ENCODE measurements at regions not wholly inside any gene's neighbourhood (a gene's known extent, or its start where the extent isn't known, plus 50 kb on each side); places are given as distances from the start of the nearest gene placed in this dataset.
A peak's percentile ranks its signal among the peaks of the same experiment; 100 is the strongest.

DNA sequence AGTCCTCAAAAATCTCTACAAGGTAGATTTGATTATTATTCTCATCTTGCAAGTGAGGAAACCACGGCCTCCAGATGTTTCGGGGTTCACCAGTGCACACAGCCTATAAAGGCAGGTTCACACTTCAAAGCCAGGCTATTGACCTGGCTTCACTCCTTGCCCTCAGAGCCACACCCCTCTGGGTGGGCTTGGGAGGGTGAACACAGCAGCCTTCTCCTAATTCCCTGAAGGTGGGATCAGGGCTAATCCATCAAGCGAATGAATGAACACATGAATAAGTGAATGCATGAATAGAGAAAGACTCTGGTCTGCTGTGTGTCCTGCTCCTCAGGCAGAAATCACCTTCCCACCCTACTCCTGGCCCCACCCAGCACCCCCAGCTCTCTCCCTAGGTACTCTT lies 139.0 kb downstream of the CYLD start (continued):
- no peak for TF ChIP-seq HMGXB4 (CRISPR knock-in tag; IDR thresholded peaks at IDR 0.05)
- no peak for TF ChIP-seq JAZF1 (CRISPR knock-in tag; IDR thresholded peaks at IDR 0.05)
- TF ChIP-seq, protein P1, sequence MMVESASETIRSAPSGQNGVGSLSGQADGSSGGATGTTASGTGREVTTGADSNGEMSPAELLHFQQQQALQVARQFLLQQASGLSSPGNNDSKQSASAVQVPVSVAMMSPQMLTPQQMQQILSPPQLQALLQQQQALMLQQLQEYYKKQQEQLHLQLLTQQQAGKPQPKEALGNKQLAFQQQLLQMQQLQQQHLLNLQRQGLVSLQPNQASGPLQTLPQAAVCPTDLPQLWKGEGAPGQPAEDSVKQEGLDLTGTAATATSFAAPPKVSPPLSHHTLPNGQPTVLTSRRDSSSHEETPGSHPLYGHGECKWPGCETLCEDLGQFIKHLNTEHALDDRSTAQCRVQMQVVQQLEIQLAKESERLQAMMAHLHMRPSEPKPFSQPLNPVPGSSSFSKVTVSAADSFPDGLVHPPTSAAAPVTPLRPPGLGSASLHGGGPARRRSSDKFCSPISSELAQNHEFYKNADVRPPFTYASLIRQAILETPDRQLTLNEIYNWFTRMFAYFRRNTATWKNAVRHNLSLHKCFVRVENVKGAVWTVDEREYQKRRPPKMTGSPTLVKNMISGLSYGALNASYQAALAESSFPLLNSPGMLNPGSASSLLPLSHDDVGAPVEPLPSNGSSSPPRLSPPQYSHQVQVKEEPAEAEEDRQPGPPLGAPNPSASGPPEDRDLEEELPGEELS (CRISPR knock-in tag; IDR thresholded peaks at IDR 0.05) = no peak
- no peak for TF ChIP-seq ZNF423 (CRISPR knock-in tag; IDR thresholded peaks at IDR 0.05)
- no peak for TF ChIP-seq ETV6 (CRISPR knock-in tag; IDR thresholded peaks at IDR 0.05)
- TF ChIP-seq OVOL2 (CRISPR knock-in tag; IDR thresholded peaks at IDR 0.05; ENCODE audit: borderline replicate concordance) = no peak
- TF ChIP-seq ZNF219 (CRISPR knock-in tag; IDR thresholded peaks at IDR 0.05; ENCODE audit: borderline replicate concordance) = no peak
- TF ChIP-seq KAT7 (CRISPR knock-in tag; IDR thresholded peaks at IDR 0.05; ENCODE audit: borderline replicate concordance) = no peak
- no peak for TF ChIP-seq HMGA2 (CRISPR knock-in tag; IDR thresholded peaks at IDR 0.05)
- TF ChIP-seq GTF2I (CRISPR knock-in tag; conservative IDR thresholded peaks at IDR 0.05) = no peak
- TF ChIP-seq IRF2 (CRISPR knock-in tag; IDR thresholded peaks at IDR 0.05; ENCODE audit: borderline replicate concordance, low read depth) = no peak
- TF ChIP-seq ZBTB43 (CRISPR knock-in tag; IDR thresholded peaks at IDR 0.05) = no peak

GRCh38 chr16:50879873-50880695 lies 138.2 kb downstream of the CYLD start:
- peak; percentile 86 for ATAC-seq
- Mint-ChIP-seq H3K36me3 (no peaks in the 10 kb centered on the region), H3K27ac (no peak overlapping the region), H3K27me3 (ENCODE audit: low read depth) (peaks cover 4% of the 10 kb centered on the region; the same call in 1 of the 2 replicates), H3K4me3 (peak overlapping the region; percentile 66), H3K4me1 (peaks cover 19% of the 10 kb centered on the region), H3K9me3 (no peaks in the 10 kb centered on the region; the same call in 1 of the 2 replicates)
- POLR2A ChIA-PET = no interaction called here
- DNase-seq (ENCODE audit: low spot score) = peak; percentile 72
- CTCF ChIA-PET = interaction anchor here (0.6 to 1.6 kb wide), 7 partner anchors 14 to 253 kb away, joined by 3 to 23 read pairs (median 3); no protein-coding TSS in a partner anchor
- TF ChIP-seq ZNF219 (CRISPR knock-in tag; IDR thresholded peaks at IDR 0.05; ENCODE audit: borderline replicate concordance) (no peak), ZNF671 (CRISPR knock-in tag; IDR thresholded peaks at IDR 0.05) (no peak), E2F4 (CRISPR knock-in tag; IDR thresholded peaks at IDR 0.05; ENCODE audit: borderline replicate concordance, low read depth) (no peak), IRF1 (CRISPR knock-in tag; IDR thresholded peaks at IDR 0.05) (no peak), JUN (CRISPR knock-in tag; IDR thresholded peaks at IDR 0.05) (no peak), FOXK1 (CRISPR knock-in tag; IDR thresholded peaks at IDR 0.05) (no peak), ATF1 (CRISPR knock-in tag; IDR thresholded peaks at IDR 0.05) (no peak), HMGXB4 (CRISPR knock-in tag; IDR thresholded peaks at IDR 0.05) (no peak), RELA (CRISPR knock-in tag; IDR thresholded peaks at IDR 0.05; ENCODE audit: borderline replicate concordance) (no peak), JAZF1 (CRISPR knock-in tag; IDR thresholded peaks at IDR 0.05) (no peak), ATF2 (CRISPR knock-in tag; IDR thresholded peaks at IDR 0.05; ENCODE audit: borderline replicate concordance, low read depth) (no peak)
- TF ChIP-seq, protein P2, sequence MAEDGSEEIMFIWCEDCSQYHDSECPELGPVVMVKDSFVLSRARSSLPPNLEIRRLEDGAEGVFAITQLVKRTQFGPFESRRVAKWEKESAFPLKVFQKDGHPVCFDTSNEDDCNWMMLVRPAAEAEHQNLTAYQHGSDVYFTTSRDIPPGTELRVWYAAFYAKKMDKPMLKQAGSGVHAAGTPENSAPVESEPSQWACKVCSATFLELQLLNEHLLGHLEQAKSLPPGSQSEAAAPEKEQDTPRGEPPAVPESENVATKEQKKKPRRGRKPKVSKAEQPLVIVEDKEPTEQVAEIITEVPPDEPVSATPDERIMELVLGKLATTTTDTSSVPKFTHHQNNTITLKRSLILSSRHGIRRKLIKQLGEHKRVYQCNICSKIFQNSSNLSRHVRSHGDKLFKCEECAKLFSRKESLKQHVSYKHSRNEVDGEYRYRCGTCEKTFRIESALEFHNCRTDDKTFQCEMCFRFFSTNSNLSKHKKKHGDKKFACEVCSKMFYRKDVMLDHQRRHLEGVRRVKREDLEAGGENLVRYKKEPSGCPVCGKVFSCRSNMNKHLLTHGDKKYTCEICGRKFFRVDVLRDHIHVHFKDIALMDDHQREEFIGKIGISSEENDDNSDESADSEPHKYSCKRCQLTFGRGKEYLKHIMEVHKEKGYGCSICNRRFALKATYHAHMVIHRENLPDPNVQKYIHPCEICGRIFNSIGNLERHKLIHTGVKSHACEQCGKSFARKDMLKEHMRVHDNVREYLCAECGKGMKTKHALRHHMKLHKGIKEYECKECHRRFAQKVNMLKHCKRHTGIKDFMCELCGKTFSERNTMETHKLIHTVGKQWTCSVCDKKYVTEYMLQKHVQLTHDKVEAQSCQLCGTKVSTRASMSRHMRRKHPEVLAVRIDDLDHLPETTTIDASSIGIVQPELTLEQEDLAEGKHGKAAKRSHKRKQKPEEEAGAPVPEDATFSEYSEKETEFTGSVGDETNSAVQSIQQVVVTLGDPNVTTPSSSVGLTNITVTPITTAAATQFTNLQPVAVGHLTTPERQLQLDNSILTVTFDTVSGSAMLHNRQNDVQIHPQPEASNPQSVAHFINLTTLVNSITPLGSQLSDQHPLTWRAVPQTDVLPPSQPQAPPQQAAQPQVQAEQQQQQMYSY (CRISPR knock-in tag; IDR thresholded peaks at IDR 0.05) = no peak

Data from WTC11 (cell line).